GM19035 (cell line): ENCODE measurements at regions not wholly inside any gene's neighbourhood (a gene's known extent, or its start where the extent isn't known, plus 50 kb on each side); places are given as distances from the start of the nearest gene placed in this dataset.

ENCODE experiments used
- ATAC-seq: cut with Tn5 transposase; IDR thresholded peaks from one replicate; pipeline ENCODE4 v1.9.1; 2021; ENCODE audit not compliant: unreplicated experiment

DNA sequence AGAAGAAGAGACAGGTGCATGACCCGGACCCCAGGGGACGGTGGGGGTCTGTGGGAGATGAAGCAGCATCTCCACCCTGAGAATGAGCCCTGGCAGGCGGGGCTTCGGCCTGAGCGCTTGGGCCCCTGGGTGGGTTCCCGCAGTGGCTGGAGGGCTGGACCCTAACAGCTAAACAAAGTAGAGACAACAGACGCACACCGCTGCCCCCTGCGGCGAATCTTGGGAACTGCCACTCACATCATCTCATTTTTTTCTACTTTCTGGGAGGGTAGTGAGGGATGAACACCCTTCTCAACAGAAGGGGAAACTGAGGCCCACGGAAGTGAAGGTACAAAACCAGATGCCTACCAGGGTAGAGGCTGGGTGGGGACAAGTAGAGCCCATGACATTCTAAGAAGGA, 104.7 kb downstream of the RFLNA start:
- no peak for ATAC-seq

DNA sequence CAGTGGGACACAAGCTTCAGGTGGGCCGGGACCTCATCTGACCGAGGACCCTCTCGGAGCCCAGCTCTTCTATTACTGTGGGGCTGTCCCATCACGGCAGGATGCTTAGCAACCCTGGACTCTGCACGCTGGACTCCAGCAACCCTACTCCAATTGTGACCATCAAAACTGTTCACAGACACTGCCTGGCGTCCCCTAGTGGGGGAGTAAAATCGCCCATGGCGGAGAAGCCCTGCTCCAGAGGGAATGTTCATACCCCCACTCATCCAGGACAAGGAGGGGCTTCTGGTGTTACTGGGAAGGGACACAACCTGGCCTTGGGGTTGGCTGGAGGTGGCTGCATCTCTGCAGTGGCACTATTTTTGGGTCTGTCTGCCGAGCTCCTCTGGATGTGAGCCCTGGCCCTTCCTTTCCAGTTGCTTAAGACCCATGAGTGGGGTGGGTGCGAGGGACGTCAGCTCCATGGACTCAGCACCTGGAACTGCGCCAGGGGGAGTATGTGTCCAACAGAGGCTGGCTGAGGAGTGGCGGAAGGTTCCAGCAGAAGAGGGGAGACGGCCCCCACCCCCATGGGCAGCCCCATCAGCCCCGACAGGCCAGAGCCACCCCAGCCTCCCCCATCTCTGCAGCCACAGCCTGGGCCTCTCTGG, 103.8 kb downstream of the RFLNA start:
- no peak for ATAC-seq

DNA sequence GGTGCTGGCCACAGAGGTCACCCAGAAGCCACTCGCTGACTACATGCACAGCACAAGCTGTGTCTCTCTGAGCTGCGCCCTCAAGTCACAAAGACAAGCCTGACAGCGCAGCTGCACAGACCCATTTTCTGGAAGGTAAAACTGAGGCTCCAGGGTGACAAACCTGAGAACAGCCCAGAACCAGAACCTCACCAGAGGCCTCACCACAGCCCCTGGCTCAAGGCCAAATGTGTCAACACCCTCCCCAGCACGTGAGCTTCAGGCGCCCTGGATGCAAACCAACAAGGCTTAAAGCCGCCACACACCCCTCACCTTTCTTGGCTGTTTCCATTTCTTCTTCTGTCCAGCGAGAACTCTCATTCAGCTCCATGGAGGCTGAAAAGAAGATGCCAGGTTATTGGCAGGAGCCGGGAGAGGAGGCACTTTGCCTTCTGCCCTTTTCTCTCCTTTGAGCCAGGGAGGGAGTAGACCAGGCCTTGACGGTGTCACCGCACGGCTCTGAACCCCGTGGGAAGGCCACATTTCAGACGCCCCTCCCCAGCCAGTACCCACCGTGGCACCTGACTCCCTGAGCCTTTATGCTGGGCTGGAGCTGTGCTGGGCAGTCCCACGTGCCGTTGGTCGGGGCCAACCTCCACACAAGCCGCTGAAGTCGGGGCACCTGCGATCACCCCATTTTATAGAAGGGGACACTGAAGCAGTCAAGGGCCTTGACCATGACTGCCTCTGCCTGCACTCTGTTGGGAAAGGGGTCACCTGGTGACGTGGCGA, 103.1 kb downstream of the RFLNA start:
- ATAC-seq: no peak

DNA sequence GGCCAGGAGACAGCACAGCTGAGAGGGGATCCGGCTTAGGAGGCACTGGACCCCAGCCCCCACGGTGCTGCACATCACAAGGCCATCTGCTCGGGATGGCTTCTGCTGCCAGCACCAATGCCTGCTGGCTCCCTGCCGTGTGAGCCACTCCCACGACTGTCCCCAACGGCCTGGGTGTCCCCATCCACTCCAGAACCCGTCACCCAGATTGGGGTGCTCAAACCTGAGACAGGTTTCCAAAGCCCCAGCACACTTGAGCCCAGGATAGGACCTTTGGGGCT, 102.4 kb downstream of the RFLNA start:
- no peak for ATAC-seq

DNA sequence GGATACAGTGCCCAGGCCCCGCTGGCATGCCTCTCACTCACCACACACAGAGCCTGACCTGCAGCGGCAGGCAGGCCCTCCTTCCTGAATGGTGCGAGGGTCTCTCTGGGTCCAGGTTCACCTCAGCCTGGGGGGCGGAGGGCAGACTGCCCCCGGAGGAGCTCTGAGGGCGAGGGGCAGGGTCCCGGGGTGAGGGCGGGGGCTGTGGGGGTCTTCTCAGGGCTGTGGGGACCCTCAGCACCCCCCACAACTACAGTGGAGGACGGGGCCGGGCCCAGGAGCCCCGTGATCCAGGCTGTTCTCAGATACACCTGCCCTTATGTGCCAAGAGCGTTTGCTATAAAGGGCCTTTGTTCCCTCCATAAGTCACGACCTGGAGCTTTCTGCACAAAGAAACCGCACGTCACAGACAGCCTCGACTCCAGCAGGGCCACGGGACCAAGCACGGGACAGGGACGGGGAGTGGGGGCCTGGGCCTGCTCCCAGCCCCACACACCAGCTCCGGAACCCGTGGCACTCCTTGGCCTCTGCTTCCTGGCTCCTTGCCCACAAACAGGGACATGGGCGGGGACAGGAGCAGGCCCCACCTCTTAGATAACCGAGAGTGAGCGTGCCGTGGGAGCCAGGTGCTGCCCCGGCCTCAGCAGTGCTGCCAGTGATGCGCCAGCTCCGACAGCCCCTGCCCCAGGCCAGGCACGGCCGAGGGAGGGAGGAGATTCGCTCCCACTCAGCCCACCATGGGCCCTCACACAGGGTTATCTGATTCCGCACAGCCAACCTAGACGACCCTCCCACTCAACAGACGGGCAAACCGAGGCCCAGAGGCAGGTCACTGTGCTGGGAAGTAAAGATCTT, 101.9 kb downstream of the RFLNA start:
- no peak for ATAC-seq

DNA sequence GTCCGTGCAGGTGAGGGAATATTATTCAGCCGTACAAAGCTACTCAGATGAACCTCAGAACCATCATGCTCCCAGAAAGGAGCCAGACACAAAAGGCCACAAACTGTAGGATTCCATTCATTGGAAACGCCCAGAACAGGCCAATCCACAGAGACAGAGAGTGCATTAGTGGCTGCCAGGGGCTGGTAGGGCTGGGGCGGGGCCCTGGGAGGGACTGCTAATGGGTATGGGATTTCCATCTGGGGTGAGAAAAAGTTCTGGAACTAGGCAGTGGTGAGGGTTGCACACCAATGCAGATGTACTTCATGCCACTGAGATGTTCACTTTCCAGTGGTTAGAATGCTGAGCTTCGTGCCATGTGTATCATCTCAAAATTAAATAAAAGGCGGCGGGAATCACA, 101.1 kb downstream of the RFLNA start:
- ATAC-seq: no peak

DNA sequence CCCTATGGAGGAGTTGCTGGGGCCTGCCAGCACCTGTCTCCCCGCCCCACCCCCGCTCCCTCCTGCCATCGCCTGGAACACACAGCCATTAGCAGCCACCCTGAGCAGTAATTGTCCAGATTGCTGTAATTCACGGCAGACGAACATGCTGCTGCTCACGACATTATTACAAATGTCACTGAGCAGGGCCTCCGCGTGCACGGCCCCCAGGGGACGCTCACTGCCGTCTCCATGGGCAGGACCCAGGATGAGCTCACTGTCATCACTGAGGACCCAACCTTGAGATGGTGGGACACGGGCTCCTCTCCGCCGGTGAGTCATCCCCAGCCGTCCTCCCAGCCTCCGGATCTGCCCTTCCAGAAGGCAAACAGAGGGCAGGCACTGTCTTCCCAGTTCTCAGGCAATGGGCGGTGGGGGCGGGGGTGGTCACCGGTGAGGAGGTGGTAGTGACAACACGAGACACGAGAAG, 100.4 kb downstream of the RFLNA start:
- ATAC-seq: no peak

DNA sequence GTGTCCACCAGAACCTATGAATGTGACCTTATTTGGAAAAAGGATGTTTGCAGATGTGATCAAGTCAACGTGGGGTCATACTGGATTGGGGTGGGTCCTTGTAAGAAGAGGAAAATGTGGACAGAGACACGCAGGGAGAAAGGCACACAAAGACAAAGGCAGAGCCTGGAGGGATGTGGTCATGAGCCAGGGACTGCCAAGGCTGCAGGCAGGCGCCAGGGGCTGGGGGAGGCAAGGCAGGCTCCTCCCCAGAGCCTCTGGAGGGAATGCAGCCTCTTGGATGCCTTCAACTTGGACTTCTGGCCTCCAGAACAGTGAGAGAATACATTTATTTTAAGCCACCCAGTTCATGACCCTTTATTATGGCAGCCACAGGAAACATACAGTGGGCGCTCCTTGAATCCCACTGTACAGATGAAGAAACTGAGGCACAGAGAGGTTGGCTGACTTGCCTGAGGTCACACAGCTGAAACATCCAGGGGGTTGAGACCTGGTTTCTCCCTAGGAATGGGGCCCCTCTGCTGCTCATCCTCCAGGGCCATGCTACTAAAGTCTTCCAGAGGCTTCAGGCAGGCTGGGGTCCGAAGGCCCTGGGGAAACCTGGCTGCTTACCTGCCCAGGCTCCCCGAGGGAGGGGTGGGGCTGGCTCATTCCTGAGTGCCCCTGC, 99.7 kb downstream of the RFLNA start:
- no peak for ATAC-seq

DNA sequence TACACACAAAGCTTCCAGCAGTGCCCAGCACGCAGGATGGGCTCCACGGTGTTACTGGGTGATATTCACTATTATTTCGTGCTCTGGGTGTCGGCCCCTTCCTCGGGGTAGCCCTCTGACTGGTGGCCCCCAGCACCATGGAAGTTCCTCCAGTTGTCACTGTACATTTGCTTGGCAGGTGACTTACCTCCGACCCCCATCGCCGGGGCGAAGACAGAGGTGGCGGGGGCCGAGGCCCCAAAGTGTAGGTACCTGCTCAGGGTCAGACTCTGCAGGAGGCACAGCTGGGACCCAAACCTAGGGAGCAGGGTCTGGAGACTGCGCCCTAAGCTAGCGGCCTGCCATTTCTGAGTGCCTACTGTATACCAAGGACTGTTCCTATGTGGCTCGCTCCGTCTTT, 98.9 kb downstream of the RFLNA start:
- ATAC-seq: no peak

DNA sequence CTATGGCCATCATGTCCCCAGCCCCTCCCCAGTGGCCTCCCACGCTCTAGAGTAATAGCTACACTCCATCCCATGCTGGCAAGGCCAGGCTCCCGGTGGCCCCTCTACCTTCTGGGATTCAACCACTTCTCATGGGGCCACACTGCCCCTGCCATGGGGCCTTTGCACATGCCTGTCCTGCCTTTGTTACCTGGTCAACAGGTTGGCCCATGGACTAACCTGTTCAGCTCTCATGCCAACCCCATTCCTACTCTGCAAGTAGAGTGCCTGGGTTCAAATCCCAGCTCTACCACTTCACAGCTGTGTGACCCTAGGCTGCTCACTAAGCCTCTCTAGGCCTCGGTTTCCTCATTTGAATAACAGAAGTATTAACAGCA, 98.5 kb downstream of the RFLNA start:
- no peak for ATAC-seq

DNA sequence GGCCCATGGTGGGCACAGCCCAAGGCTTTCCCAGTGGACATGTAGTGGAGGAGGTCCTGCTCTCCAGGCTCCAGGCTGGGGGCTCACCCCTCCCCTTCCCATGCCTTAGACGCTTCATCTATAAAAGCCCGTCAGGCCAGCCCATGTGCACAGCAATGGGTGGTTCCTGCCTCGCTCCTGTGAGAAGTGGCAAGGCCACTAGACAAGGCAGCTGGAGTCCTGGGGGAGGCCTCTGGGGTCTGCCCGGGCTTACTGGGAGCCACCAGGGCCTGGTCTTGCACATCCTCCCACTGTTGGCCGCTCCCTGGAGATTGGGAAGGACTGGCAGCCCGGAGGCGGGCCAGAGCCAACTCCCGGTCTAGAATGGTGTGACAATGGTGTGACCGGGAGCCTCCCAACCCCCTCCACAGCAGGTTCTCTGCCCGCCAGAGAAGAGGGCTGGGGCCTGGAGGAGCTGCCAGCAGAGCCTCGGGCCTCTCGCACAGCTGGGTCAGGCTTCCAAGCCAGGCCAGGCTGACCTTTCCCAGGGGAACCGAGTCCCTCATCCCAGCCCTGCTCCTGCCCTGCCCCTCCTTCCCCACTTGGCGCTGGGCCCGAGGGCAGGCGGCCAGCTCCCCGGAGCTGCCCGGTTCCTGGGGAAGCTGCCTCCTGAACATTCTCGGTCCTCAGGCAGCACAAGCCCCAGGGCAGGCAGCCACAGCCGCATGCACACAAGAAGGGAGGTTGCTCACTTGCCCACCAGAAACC, 97.9 kb downstream of the RFLNA start:
- ATAC-seq: no peak

DNA sequence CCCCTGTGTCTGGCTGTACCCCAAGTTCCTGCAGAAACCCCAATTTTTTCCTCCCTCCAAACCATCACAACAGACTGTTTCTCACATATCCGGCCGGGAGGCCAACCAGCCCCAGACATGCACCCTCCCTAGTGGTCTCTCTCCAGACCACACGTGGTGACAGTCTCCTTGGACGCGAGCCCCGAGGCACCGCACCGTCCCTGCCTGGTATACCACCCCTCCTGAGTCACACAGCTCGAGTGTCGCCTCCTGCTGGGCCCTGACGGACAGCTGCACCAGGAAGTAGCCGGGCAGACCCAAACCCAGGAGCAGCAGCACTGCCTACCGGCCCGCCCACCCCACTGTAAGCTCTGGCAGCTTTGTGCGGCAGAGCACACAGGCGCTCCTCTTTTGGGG, 97.4 kb downstream of the RFLNA start:
- no peak for ATAC-seq

DNA sequence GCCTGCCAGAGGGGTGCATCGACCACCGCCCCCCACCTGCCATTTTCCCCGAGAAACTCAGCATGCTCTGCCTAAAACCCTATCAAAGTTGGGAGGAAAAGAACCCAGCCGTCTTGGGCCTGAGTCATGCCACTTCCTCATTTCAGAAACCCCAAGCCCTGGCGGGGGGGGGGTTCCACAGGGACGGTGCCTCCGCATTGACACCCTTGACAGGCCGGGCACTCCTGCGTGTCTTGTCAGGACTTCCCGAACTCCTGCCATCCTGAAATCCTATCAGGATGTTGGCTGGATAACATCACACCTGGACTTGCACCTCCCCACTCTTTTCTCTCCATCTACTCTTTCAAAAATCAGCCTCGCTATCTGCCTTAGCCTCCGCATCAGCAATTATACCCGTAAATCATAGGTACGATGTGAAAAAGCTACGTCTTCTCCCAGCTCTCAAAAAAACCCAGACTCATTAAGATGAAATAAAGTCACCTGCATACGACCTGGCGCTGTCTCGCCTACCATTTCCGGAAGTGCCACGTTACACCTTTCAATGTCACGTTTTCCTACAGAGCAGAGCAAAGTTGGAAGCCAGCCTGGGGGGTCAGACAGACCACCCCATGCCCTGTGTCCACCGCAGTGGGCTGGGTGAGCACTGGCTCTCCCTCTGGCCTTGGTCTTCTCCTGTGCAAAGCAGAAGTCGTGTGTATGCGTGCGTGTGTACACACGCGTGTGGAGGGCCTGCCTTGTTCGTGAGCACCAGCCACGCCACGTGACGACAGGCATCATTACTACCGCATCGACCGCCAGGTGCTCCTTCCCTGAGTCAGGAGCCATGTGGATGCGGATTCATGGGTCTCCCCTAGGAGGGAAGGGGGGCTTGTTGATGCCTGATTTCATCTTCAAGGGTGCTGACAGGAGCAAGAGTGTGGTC, 96.7 kb downstream of the RFLNA start:
- ATAC-seq: peak; percentile 69

DNA sequence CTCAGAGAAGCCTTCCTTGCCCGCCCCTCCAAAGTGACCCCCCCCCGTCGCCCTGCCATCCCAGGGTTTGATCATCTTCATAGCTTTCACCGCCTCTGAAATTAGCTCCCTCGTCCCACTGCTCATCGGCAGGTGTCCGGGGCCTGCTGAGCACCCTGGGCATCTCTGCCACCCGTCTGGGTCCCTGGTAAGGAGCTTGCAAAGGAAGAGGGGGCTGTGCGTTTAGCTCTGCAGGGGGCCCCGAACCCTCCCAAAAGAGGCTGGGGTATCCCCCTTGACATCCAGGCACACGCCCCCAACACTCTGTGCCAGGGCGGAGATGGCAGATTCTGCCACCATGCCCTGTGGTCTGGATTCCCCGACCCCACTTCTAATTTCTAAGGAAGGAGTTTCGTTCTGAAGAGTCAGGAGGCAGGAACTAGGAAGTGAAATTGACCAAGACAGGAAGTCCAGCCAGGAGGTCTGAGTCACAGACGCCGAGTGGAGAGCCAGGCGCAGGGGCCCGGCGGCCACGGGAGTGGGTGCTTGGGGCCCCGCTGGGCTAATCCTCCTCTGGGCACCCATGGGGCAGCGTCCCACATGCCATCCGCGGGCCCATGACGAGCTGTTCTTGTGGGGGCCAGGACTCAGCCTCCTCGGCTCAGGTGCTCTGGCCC, 95.7 kb downstream of the RFLNA start:
- ATAC-seq: peak; percentile 40

DNA sequence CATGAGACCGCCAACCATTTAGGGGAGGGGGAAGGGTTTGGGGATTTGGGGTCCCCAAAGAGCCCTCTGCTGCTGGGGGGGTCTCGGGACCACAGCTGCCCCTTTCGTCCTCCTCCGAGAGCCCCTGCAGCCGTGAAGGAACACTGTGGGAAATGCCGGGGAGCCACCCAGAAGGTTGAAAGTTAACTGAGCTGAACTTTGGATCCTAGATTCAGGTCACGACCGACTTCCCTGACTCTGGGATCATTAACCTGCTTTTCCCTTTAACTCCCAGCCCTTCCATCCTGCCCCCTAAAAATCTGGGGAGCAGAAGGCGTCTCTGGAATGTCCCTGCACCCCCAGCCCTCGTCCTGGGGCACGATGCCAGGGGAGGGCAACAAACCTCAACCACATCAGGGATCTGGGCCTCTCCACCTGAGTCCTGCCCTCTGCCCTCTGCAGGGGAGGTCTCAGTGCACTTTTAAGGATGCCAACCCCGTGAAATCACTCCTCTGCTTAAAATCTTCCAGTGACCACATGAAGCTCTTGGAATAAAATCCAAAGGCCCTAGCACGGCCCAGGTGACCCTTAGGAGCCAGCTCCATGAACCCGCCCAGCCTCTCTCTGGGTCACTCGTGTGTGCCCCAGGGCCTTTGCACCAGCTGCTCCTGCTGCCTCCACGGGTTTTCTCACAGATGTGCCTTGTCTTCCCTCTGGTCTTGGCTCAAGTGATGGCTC, 95.0 kb downstream of the RFLNA start:
- ATAC-seq: no peak

DNA sequence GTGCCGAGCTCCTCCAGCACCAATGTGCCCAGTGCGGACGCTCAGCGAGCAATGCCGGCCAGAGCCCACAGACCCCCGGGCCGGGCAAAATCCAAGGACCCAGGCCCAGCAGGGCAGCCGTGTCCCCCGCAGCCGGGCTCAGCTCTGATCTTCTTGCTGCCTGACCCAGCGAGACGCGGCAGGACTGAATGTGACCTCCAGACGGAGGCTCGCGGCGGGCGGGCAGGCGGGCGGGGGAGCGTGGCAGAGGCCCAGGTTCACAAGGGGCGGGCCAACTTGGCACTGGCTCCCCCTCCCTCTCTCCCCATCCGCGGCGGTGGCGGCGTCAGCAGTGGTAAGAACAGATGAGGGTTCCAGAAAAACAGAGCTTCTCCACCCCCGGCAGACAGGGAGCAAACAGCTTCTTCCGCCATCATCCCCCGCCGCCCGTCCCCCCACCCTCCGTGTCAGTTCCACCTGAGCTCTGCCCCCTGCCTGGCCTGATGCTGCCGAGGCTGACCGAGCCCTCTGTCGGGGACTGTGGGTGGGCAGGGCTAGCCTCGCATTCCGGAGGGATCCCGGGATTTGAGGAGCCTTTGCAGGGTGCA, 94.3 kb downstream of the RFLNA start:
- no peak for ATAC-seq

DNA sequence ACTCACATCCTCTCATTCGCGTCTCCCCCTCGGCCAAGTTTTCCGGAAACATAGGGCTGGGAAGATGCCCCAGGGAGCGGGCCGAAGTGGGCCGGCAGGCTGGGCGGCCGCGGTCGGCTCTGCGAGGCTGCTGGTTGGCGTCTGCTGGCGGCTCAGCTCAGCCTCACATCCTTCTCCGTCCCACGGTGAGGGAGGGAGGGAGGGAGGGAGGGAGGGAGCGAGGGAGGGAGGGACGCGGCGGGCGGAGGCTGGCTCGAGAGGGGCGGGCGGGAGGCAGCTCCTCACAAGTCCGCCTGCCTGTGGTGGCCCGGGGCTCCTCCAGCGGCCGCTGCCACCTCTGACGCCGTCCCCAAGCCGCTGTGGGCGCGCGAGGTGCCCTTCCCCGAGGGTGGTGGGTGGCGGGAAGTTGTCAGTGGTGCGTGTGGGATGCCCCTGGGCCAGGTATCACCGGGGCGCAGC, 93.8 kb downstream of the RFLNA start:
- ATAC-seq: no peak

DNA sequence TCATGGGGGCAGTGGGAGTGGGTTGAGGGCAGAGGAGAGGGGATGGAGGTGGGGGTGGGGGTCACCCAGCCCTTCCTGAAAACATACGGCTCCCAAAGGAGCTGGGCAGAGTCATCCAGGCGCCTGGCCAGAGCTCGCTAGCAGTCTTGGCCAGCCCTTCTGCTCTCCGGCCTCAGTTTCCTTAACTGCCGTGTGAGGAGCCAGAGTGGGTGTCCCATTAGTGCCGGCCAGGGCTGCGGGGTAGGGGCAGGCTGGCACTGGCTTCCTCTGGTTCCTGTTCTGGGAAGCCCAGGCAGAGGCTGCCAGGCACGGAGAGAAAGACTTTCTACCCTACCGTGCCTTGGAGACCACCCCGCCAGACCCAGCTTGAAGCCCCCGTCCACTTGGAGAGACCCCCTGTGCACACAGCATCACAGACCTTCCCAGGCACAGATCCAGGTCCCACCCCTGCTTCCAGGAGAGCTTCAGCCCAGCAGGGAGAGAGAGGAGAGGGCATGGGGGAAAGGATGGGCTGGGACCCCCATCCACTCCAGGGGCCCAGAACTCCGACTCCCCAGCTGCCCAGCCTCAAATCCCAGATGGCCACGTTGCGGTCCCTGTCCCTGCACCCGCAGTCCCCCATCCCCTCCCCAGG, 93.3 kb downstream of the RFLNA start:
- ATAC-seq: no peak
